ENCODE measurements at regions not wholly inside any gene's neighbourhood (a gene's known extent, or its start where the extent isn't known, plus 50 kb on each side); places are given as distances from the start of the nearest gene placed in this dataset.

DNA sequence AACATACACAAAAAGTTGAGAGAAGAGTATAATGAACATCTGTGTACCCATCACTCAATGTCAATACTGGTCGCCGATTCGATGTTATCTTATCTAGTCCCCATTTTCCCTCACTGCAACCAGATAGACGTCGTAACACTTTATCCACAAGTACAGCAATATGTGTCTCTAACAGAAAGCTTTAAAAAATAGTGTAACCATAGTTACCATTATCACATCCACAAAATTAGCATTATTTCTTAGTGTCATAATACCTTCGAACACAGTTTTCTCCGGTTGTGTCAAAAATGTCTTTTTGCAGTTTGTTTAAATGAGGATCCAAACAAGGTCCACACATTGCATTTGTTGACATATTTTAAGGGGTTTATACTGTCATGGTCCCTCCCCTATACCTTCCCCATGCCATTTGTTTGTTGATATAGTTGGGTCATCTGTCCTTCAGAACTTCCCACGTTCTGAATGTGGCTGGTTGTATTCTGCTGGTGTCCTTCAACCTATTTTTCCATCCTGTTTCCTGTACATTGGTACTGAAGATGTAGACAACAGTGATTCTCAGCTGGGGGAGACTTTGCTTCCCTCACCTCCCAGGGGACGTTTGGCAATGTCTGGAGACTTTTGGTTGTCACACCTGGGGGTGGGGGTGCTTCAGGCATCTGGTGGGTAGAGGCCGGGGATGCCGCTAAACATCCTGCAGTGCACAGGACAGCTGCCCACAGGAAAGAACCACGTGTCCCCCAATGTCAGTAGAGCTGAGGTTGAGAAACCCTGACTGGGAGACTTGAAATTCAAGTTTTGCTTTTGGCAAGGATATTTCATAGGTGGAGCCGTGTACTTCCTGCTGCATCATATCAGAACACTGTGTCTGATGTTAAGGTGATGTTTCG, 72.7 kb upstream of the SPRED2 start:
- ChIA-PET POLR2A (no interaction called here), CTCF (interaction anchor here (1.4 to 1.5 kb wide), 2 partner anchors 12 to 69 kb away, joined by 3 read pairs; no protein-coding TSS in a partner anchor)
- Histone ChIP-seq H3K36me3 (replicated peaks in 1 of 2; ENCODE audit: control insufficient read depth in 1 of 2, insufficient read depth in 2 of 2, low read length in 1 of 2) (no peaks in the 10 kb centered on the region), H3K4me2 (no peak overlapping the region), H4K20me1 (ENCODE audit: insufficient read depth) (no peaks in the 10 kb centered on the region), H3K27ac (ENCODE audit: low read depth in 2 of 2, low read length in 1 of 2) (no peak overlapping the region), H3K79me2 (ENCODE audit: insufficient read depth) (no peaks in the 10 kb centered on the region), H3K9ac (no peak overlapping the region), H3K9me3 (no peaks in the 10 kb centered on the region), H3K27me3 (ENCODE audit: insufficient read depth) (no peaks in the 10 kb centered on the region), H3K9me2 (no peaks in the 10 kb centered on the region), H2AFZ (ENCODE audit: low read depth) (no peak overlapping the region), H3F3A (replicated peaks; ENCODE audit: insufficient read depth) (no peaks in the 10 kb centered on the region), H3K4me3 (ENCODE audit: low read depth in 2 of 2, low read length in 1 of 2) (no peak overlapping the region), H3K4me1 (ENCODE audit: control insufficient read depth in 1 of 2, insufficient read depth in 2 of 2, low read depth in 1 of 2, low read length in 1 of 2) (no peaks in the 10 kb centered on the region)
- TF ChIP-seq JUND (IDR thresholded peaks at IDR 0.05) (no peak), GABPA (IDR thresholded peaks at IDR 0.05; ENCODE audit: low read depth) (no peak), YY1 (IDR thresholded peaks at IDR 0.05; ENCODE audit: low read depth) (no peak), RXRA (IDR thresholded peaks at IDR 0.05; ENCODE audit: borderline replicate concordance, low read depth) (no peak)
- TF ChIP-seq, protein P1, sequence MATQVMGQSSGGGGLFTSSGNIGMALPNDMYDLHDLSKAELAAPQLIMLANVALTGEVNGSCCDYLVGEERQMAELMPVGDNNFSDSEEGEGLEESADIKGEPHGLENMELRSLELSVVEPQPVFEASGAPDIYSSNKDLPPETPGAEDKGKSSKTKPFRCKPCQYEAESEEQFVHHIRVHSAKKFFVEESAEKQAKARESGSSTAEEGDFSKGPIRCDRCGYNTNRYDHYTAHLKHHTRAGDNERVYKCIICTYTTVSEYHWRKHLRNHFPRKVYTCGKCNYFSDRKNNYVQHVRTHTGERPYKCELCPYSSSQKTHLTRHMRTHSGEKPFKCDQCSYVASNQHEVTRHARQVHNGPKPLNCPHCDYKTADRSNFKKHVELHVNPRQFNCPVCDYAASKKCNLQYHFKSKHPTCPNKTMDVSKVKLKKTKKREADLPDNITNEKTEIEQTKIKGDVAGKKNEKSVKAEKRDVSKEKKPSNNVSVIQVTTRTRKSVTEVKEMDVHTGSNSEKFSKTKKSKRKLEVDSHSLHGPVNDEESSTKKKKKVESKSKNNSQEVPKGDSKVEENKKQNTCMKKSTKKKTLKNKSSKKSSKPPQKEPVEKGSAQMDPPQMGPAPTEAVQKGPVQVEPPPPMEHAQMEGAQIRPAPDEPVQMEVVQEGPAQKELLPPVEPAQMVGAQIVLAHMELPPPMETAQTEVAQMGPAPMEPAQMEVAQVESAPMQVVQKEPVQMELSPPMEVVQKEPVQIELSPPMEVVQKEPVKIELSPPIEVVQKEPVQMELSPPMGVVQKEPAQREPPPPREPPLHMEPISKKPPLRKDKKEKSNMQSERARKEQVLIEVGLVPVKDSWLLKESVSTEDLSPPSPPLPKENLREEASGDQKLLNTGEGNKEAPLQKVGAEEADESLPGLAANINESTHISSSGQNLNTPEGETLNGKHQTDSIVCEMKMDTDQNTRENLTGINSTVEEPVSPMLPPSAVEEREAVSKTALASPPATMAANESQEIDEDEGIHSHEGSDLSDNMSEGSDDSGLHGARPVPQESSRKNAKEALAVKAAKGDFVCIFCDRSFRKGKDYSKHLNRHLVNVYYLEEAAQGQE (IDR thresholded peaks at IDR 0.05; ENCODE audit: low read depth, low read length): no peak
- TF ChIP-seq, protein P2, sequence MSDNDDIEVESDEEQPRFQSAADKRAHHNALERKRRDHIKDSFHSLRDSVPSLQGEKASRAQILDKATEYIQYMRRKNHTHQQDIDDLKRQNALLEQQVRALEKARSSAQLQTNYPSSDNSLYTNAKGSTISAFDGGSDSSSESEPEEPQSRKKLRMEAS (IDR thresholded peaks at IDR 0.05; ENCODE audit: low read depth): no peak
- WGBS (ENCODE audit: low lambda C conversion rate): 76% methylated on average over 14 of the region's 14 CpGs
- no peak for DNase-seq

DNA sequence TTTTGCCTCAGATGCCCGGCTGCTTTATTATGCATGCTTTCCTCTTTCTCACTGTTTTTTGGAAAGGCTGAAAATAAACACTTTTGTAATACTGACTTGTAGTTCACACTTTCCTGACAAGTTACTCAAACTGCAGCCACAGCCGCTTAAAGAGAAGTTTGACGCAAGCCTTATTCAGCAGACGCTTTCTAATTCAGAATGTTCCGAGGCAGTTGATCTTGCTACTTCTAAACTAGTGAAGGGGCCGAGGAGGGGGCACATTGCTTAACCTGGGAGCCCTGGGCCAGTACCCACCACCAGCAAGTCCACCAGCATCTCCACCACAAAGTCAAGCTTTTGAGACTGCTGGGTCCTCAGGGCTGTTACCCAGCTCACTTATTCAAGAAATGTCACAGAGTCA, 71.8 kb upstream of the SPRED2 start:
- Histone ChIP-seq H4K20me1 (ENCODE audit: insufficient read depth) (no peaks in the 10 kb centered on the region), H3K36me3 (replicated peaks in 1 of 2; ENCODE audit: control insufficient read depth in 1 of 2, insufficient read depth in 2 of 2, low read length in 1 of 2) (no peaks in the 10 kb centered on the region), H3K4me1 (ENCODE audit: control insufficient read depth in 1 of 2, insufficient read depth in 2 of 2, low read depth in 1 of 2, low read length in 1 of 2) (no peaks in the 10 kb centered on the region), H3K4me2 (no peak overlapping the region), H3K27ac (ENCODE audit: low read depth in 2 of 2, low read length in 1 of 2) (no peak overlapping the region), H3F3A (replicated peaks; ENCODE audit: insufficient read depth) (no peaks in the 10 kb centered on the region), H2AFZ (ENCODE audit: low read depth) (no peak overlapping the region), H3K9ac (no peak overlapping the region), H3K79me2 (ENCODE audit: insufficient read depth) (no peaks in the 10 kb centered on the region), H3K27me3 (ENCODE audit: insufficient read depth) (no peaks in the 10 kb centered on the region), H3K4me3 (ENCODE audit: low read depth in 2 of 2, low read length in 1 of 2) (no peak overlapping the region), H3K9me3 (no peaks in the 10 kb centered on the region), H3K9me2 (no peaks in the 10 kb centered on the region)
- no peak for DNase-seq
- POLR2A ChIA-PET: no interaction called here
- 92% methylated on average over 6 of the region's 6 CpGs for WGBS (ENCODE audit: low lambda C conversion rate)
- CTCF ChIA-PET: interaction anchor here (1.3 to 1.5 kb wide), 3 partner anchors 11 to 69 kb away, joined by 3 to 5 read pairs (median 3); no protein-coding TSS in a partner anchor
- no peak for TF ChIP-seq POLR2AphosphoS5 (IDR thresholded peaks at IDR 0.05; ENCODE audit: low read depth, low read length)
- TF ChIP-seq, protein P3, sequence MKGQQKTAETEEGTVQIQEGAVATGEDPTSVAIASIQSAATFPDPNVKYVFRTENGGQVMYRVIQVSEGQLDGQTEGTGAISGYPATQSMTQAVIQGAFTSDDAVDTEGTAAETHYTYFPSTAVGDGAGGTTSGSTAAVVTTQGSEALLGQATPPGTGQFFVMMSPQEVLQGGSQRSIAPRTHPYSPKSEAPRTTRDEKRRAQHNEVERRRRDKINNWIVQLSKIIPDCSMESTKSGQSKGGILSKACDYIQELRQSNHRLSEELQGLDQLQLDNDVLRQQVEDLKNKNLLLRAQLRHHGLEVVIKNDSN (IDR thresholded peaks at IDR 0.05; ENCODE audit: borderline replicate concordance, low read depth): no peak
- no peak for TF ChIP-seq ELF1 (IDR thresholded peaks at IDR 0.05)
- TF ChIP-seq TCF12 (IDR thresholded peaks at IDR 0.05): no peak
- TF ChIP-seq TAF1 (IDR thresholded peaks at IDR 0.05; ENCODE audit: borderline replicate concordance, low read depth, low read length): no peak
- TF ChIP-seq NFIC (IDR thresholded peaks at IDR 0.05; ENCODE audit: borderline replicate concordance): no peak
- no peak for TF ChIP-seq YY1 (IDR thresholded peaks at IDR 0.05; ENCODE audit: low read depth)
- TF ChIP-seq RXRA (IDR thresholded peaks at IDR 0.05; ENCODE audit: borderline replicate concordance, low read depth): no peak
- TF ChIP-seq FOXJ3 (CRISPR knock-in tag; IDR thresholded peaks at IDR 0.05): no peak
- no peak for TF ChIP-seq MEF2A (IDR thresholded peaks at IDR 0.05; ENCODE audit: borderline replicate concordance, low read depth)
- TF ChIP-seq SMC3 (IDR thresholded peaks at IDR 0.05; ENCODE audit: low read depth, low read length): no peak
- TF ChIP-seq TEAD4 (IDR thresholded peaks at IDR 0.05; ENCODE audit: borderline replicate concordance, insufficient read depth): no peak
- TF ChIP-seq, protein P4, sequence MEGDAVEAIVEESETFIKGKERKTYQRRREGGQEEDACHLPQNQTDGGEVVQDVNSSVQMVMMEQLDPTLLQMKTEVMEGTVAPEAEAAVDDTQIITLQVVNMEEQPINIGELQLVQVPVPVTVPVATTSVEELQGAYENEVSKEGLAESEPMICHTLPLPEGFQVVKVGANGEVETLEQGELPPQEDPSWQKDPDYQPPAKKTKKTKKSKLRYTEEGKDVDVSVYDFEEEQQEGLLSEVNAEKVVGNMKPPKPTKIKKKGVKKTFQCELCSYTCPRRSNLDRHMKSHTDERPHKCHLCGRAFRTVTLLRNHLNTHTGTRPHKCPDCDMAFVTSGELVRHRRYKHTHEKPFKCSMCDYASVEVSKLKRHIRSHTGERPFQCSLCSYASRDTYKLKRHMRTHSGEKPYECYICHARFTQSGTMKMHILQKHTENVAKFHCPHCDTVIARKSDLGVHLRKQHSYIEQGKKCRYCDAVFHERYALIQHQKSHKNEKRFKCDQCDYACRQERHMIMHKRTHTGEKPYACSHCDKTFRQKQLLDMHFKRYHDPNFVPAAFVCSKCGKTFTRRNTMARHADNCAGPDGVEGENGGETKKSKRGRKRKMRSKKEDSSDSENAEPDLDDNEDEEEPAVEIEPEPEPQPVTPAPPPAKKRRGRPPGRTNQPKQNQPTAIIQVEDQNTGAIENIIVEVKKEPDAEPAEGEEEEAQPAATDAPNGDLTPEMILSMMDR (IDR thresholded peaks at IDR 0.05): no peak
- TF ChIP-seq, protein P5, sequence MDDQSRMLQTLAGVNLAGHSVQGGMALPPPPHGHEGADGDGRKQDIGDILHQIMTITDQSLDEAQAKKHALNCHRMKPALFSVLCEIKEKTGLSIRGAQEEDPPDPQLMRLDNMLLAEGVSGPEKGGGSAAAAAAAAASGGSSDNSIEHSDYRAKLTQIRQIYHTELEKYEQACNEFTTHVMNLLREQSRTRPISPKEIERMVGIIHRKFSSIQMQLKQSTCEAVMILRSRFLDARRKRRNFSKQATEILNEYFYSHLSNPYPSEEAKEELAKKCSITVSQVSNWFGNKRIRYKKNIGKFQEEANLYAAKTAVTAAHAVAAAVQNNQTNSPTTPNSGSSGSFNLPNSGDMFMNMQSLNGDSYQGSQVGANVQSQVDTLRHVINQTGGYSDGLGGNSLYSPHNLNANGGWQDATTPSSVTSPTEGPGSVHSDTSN (IDR thresholded peaks at IDR 0.05): no peak
- TF ChIP-seq, protein P6, sequence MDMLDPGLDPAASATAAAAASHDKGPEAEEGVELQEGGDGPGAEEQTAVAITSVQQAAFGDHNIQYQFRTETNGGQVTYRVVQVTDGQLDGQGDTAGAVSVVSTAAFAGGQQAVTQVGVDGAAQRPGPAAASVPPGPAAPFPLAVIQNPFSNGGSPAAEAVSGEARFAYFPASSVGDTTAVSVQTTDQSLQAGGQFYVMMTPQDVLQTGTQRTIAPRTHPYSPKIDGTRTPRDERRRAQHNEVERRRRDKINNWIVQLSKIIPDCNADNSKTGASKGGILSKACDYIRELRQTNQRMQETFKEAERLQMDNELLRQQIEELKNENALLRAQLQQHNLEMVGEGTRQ (IDR thresholded peaks at IDR 0.05; ENCODE audit: borderline replicate concordance, low read depth, low read length): no peak
